ENCODE measurements at regions not wholly inside any gene's neighbourhood (a gene's known extent, or its start where the extent isn't known, plus 50 kb on each side); places are given as distances from the start of the nearest gene placed in this dataset.

- H2BK5ac ChIP-seq (ENCODE audit: low read depth, low read length): no peak overlapping the region
- H3K9me3 ChIP-seq (ENCODE audit: insufficient read depth in 2 of 2, low read depth in 1 of 2, low read length in 1 of 2): no peaks in the 10 kb centered on the region
- H3K4ac ChIP-seq (replicated peaks; ENCODE audit: insufficient read length, low read depth, low read length): no peak overlapping the region
- no peak overlapping the region for H3K56ac ChIP-seq (replicated peaks; ENCODE audit: insufficient read length, low read depth, low read length)
- 68% methylated on average over 5 of the region's 5 CpGs; no CpG with 5 or more reads in 1 of the 2 experiments for WGBS, 2 experiments (ENCODE audit: extremely low coverage in 1 of 2, insufficient coverage in 1 of 2, insufficient read length in 1 of 2, insufficient replicate concordance in 2 of 2, low coverage in 1 of 2, low lambda C conversion rate in 2 of 2, missing lambda C conversion rate in 1 of 2)
- H2AFZ ChIP-seq (ENCODE audit: low read length): peak overlapping the region; percentile 21; the same call in 1 of the 2 replicates
- H3K9ac ChIP-seq (replicated peaks in 1 of 4; ENCODE audit: extremely low read depth in 1 of 4, low read depth in 3 of 4, low read length in 3 of 4): no peak overlapping the region
- H3K23ac ChIP-seq (ENCODE audit: insufficient read length): no peak overlapping the region
- H3K79me1 ChIP-seq (ENCODE audit: low read depth, low read length): no peaks in the 10 kb centered on the region
- H4K5ac ChIP-seq (ENCODE audit: insufficient read length, low read depth, low read length): no peak overlapping the region
- no peaks in the 10 kb centered on the region for H3K79me2 ChIP-seq (ENCODE audit: control insufficient read depth in 1 of 2, insufficient read depth in 2 of 2, low read length in 2 of 2)
- ChIA-PET CTCF (ENCODE audit: partially characterized antibody) (interaction anchor here (1.0 to 1.2 kb wide), 2 partner anchors 15 to 19 kb away, joined by 3 to 4 read pairs; no protein-coding TSS in a partner anchor), POLR2A (ENCODE audit: partially characterized antibody) (no interaction called here)
- no peak overlapping the region for H2BK12ac ChIP-seq (ENCODE audit: low read depth, low read length)
- H2BK15ac ChIP-seq (ENCODE audit: low read length): no peak overlapping the region
- H4K8ac ChIP-seq (ENCODE audit: extremely low read depth, insufficient read depth, low read length): no peak overlapping the region
- no peaks in the 10 kb centered on the region for H3K23me2 ChIP-seq (ENCODE audit: low read depth, low read length)
- H2BK20ac ChIP-seq (ENCODE audit: low read length): no peak overlapping the region
- no peaks in the 10 kb centered on the region for H3K36me3 ChIP-seq (ENCODE audit: control insufficient read depth in 2 of 4, insufficient read depth in 4 of 4, low read length in 3 of 4)
- no peaks in the 10 kb centered on the region for H4K20me1 ChIP-seq (replicated peaks in 1 of 2; ENCODE audit: control insufficient read depth in 1 of 2, insufficient read depth in 2 of 2, low read length in 2 of 2)
- H3K4me1 ChIP-seq (replicated peaks in 1 of 4; ENCODE audit: control insufficient read depth in 3 of 4, insufficient read depth in 4 of 4, low read length in 3 of 4): no peaks in the 10 kb centered on the region
- no peak overlapping the region for H3K27ac ChIP-seq (ENCODE audit: low read depth, low read length)
- DNase-seq (ENCODE audit: low read depth in 1 of 2, low spot score in 2 of 2): no peak
- H3K4me3 ChIP-seq (ENCODE audit: extremely low read depth in 1 of 4, insufficient read depth in 2 of 4, low read depth in 3 of 4, low read length in 4 of 4): no peak overlapping the region
- no peaks in the 10 kb centered on the region for H3K27me3 ChIP-seq (replicated peaks in 1 of 4; ENCODE audit: control insufficient read depth in 3 of 4, extremely low read depth in 1 of 4, insufficient read depth in 3 of 4, low read length in 3 of 4)
- H4K91ac ChIP-seq (replicated peaks; ENCODE audit: insufficient read length, low read length): no peak overlapping the region
- H2BK120ac ChIP-seq (replicated peaks; ENCODE audit: low read depth, low read length): no peak overlapping the region
- no peak overlapping the region for H2AK5ac ChIP-seq (ENCODE audit: low read depth, low read length)
- no peak overlapping the region for H3K14ac ChIP-seq (ENCODE audit: insufficient read length)
- no peak overlapping the region for H3K18ac ChIP-seq (ENCODE audit: extremely low read depth, low read length)
- H3K4me2 ChIP-seq (ENCODE audit: insufficient read depth in 1 of 2, low read depth in 2 of 2, low read length in 2 of 2): no peak overlapping the region
- FAIRE-seq: no peak
- TF ChIP-seq RXRA (IDR thresholded peaks at IDR 0.05; ENCODE audit: insufficient read depth, low read depth, low read length) (no peak), TAF1 (IDR thresholded peaks at IDR 0.05; ENCODE audit: low read depth, low read length) (no peak), EGR1 (IDR thresholded peaks at IDR 0.05; ENCODE audit: borderline replicate concordance, low read depth, low read length) (no peak), SIRT6 (IDR thresholded peaks at IDR 0.05; ENCODE audit: low read length) (no peak), RFX5 (IDR thresholded peaks at IDR 0.05; ENCODE audit: borderline replicate concordance, low read depth, low read length) (no peak), RNF2 (IDR thresholded peaks at IDR 0.05; ENCODE audit: borderline replicate concordance, low read depth, low read length, missing control alignments, poor library complexity, severe bottlenecking) (no peak), TBP (IDR thresholded peaks at IDR 0.05; ENCODE audit: low read depth, low read length) (no peak), YY1 (IDR thresholded peaks at IDR 0.05; ENCODE audit: low read depth, low read length) (no peak)
- TF ChIP-seq, protein P1, sequence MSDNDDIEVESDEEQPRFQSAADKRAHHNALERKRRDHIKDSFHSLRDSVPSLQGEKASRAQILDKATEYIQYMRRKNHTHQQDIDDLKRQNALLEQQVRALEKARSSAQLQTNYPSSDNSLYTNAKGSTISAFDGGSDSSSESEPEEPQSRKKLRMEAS (IDR thresholded peaks at IDR 0.05): no peak
- TF ChIP-seq, protein P2, sequence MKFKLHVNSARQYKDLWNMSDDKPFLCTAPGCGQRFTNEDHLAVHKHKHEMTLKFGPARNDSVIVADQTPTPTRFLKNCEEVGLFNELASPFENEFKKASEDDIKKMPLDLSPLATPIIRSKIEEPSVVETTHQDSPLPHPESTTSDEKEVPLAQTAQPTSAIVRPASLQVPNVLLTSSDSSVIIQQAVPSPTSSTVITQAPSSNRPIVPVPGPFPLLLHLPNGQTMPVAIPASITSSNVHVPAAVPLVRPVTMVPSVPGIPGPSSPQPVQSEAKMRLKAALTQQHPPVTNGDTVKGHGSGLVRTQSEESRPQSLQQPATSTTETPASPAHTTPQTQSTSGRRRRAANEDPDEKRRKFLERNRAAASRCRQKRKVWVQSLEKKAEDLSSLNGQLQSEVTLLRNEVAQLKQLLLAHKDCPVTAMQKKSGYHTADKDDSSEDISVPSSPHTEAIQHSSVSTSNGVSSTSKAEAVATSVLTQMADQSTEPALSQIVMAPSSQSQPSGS (IDR thresholded peaks at IDR 0.05; ENCODE audit: low read length): no peak
Measured at GRCh38 chr10:34001087-34001580, 666.7 kb upstream of the NRP1 start.

Data from H1 (cell line).